ENCODE measurements at regions not wholly inside any gene's neighbourhood (a gene's known extent, or its start where the extent isn't known, plus 50 kb on each side); places are given as distances from the start of the nearest gene placed in this dataset.

DNA sequence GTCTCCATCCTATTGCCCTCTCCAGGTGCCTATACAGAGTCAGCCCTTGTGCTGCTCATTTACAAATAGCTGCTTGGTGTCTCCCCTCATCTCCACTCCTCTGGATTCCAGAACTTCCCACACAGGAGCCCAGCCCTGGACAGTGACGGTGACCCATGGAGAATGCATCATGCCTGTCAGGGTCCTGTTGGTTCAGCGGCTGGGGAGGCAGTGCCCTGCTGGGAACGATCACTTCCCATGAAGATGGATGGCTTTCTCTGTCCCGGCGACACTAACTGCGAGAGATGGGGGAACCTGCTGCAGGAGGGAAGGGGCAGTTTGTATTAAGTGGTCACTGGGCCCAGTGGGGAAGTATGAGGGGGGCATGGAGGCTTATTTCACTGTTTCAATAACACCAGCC is 395.0 kb upstream of the TBX3 start:
- no peak for DNase-seq (ENCODE audit: low read depth)

DNA sequence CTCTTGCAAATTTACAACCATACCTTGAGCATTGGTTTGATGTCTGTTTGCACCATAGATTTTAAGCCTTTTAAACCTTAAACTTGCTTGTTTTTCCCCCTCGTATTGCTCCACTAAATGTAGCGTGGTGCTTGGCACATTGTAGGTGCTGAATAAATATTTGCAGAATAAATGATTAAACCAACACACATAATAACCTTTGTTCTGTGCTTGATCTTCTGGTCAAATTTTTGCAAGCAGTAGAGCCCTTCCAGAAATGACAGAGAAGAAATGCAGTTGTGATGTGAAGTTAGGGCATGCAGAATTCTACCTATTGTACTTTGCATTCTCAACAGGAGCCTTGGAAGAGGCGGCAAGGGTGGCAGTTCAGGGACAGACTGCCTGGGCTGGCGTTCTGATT is 394.4 kb upstream of the TBX3 start:
- DNase-seq (ENCODE audit: low read depth), result no peak

DNA sequence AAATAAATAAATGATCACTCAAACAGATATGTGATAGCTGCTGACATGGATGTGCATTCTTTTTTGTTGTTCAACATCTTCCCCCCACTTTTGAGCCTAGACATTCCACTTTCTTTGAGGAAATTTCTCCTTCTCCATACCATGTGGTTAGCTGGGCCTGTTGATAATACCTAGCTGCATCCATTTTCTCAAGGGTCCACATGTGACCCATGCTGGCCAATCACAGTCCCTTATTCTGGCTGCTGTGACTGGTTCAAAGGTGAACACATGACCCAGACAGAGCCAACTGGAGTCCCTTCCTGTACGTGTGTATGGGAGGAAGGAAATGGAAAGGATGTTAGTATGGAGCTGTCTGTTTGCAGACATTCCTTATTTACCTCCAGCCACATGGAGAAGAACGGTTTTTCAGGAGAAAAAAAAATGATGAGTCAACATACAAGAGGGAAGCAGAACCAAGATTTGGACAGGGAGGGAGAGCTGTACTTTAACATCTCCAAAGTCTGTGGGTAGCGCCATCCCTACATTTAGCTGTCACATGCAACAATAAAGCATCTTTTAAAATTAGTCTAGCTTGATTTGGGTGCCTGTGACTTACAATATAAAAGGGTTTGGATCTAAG is 391.7 kb upstream of the TBX3 start:
- DNase-seq (ENCODE audit: low read depth), result no peak

DNA sequence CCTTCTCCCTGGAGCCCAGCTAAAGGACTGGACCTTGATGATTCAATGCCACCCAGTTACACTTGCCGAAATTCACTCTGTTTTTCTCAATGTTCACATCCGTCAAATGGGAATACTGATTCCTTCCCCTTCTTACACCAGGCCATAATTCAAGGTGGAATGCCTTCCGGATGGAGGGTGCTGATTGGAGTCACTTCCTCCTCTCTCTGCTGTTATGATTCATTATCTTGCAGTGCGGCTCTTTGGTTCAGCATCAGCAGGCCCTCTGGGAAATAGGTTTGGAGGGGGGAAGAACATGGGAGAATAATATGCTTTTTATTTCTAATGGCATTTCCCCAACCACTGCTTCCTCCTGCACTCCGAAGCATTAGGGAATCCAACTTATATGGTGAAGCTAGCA is 390.6 kb upstream of the TBX3 start:
- no peak for DNase-seq (ENCODE audit: low read depth)

DNA sequence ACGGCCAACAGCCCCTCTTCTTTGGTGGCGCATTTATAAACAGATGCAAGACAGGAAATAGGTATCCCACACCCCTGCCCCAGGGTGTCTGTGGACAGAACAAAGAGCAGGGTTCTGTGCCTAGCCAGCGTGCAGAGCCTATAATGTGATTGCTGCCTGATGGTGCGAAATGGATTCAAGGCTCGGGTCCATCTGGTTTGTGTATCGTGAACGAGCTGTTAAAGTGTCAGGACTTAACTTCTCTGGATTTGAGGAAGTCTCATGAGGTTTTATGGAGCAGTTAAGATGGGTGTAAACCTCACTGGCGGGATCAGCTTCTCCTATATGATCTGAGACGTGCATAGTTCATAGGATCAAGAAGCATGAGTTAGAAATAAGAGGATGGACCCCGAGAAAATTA is 388.7 kb upstream of the TBX3 start:
- no peak for DNase-seq (ENCODE audit: low read depth)

DNA sequence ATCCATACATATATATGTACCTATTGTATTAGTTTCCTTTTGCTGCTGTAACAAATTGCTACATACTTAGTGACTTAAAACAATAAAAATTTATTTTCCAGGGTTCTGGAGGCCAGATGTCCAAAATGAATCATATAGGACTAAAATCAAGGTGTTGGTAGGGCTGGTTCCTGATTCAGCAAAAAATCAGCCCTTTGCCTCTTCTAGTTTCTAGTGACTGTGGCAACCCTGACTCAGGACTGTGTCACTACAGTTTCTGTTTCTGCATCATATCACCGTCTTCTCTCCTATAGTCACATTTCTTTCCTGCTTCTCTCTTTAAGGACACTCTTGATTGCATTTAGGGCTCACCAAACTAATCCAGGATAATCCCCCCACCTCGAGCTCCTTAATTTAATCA is 386.3 kb upstream of the TBX3 start:
- no peak for DNase-seq (ENCODE audit: low read depth)

DNA sequence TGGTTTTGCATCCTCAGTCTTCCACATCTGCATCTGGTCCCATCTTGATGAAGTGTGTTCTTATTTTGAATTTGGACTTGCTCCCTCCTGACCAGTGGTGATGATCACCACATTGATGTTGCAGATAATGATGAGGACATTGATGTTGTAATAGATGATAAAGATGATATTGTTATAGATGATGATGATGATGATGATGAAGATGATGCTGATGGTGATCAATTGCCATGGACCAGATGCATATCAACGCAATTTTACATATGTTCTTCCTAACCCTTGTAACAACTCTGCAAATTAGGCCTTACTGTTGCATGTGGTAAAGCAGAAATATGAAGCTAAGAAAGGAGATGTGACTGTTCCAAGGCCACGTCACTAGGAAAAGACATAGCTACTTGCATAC is 380.3 kb upstream of the TBX3 start:
- no peak for DNase-seq (ENCODE audit: low read depth)

DNA sequence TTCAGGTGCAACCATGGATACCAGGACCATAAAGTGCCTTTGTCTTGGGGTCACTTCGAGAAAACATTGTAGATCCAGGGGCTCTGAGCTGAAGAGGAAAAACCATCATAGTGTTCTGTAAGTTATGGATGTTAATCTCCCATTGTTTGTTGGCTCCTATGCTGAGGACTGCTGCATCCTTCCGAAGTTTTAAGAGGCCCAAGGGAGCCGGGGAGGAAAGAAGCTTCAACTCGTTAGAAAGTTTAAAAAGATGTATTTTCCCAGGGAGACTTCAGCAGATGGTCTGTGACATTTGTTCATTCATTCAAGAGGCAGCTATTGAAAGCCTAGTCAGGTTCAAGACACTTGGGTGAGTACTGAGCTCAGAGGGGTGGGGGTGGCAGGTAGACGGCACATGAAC is 378.8 kb upstream of the TBX3 start:
- no peak for DNase-seq (ENCODE audit: low read depth)

DNA sequence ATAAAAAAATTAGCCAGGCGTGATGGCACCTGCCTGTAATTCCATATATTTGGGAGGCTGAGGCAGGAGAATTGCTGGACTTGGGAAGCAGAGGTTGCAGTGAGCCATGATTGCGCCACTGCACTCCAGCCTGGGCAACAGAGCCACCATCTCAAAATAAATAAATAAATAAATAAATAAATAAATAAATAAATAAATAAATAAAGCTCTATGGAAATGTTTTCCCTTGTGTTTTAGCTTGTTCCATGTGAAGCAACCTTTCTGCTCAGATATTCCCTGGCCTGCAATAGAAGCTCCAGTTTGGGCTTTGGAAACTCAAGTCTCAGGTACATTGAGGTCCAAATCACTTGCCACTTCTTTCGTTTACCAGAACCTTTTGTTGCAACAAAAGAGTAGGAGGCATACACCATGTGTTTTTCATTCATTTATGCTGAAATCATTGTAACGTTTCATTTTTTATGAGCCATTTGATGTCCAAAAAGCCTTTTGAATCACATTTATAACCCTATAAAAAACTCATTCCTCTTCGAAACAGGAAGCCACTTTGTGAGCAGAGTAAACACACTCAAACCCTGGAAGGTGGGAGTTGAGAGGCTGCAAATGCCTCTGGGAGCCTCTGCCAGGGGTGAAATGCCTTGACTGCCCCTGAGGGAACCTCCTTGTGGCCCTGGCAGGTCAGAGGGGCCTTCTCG is 376.6 kb upstream of the TBX3 start:
- no peak for DNase-seq (ENCODE audit: low read depth)

DNA sequence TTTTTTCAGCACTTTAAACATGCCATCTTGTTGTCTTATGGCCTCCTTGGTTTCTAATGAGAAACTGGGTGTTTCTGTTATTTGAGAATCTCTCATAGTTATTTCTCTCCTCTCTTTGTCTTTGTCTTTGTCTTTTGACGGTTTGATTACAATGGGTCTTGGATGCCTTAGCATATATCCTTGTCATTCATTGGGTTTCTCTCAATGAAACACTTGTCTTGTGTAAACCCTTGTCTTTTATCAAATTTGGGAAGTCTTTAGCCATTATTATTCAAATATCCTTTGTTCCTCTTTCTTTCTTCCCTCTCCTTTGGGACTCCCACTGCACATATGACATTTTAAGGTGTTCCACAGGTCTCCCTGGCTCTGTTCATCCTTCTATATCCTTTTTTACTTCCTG is 373.5 kb upstream of the TBX3 start:
- DNase-seq (ENCODE audit: low read depth), result no peak

DNA sequence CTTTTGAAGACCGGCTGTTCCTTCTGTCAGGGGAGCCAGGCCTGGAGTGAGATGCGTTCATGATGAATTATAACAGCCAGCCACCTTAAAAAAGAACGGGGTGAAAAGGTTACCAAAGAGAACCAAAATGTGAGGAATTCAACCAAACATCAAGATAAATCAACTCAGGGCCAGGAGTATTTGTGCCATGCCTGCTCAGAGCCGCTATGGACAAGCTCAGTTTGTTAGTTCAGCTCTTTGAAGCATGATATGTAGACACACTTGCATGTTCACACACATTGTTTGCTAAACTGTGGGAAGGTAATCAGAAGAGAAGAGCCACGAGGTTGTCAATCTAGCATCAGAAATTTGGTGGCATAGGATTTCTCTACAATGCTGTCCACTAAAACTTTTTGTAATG is 367.4 kb upstream of the TBX3 start:
- DNase-seq (ENCODE audit: low read depth), result no peak

DNA sequence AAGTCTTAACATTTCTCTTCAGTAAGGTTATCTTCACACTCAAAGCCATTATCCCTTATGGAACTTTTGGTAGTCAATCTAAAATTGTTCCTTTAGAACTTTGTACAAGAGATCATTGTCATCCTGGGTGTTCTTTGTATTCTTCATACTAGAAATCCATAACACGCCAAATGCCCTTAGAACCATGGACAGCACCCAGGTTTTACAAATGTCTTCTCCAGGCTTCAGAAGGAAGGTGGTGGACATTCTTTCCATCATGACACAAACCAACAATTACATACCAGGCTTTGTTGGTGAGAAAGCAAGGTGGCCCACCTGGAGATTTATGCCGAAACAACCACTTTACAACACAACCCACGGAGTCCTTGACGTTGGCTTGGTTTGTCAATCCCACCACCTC is 365.6 kb upstream of the TBX3 start:
- no peak for DNase-seq (ENCODE audit: low read depth)

DNA sequence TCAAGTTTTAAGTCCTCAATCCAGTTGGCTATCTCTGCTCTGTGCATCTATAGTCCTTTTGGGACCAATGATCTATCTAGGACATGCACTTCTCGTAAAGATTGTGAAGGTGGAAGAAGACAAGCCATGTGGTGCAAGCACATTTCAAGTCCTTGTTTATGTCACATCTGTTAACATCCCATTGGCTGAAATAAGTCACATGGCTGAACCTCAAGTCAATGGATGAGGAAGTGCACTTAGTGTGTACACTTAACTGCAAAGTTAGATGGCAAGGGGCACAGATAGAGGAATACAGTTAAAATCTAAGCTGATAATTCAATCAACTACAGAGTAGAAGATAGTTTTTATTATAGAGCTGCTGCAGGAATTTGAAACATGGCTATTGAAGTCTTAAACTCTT is 362.8 kb upstream of the TBX3 start:
- DNase-seq (ENCODE audit: low read depth), result no peak

DNA sequence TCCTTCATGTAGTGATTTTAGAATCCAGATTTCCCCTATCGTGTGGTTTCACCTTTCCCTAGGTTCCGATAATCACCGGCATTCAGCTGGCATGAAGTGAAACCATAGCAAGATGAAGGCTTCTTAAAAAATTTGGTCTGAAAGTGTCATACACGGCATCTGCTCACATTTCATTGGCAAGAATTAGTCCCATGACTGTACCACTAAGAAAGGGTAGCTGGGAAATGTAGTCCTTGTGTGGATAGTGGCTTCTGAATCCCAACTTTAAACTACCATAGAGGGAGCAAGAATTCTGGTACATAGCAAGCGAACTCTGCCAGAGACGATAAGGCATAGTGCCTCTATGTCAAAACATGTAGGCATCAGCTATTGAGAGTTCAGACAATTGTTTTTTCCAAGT is 360.1 kb upstream of the TBX3 start:
- no peak for DNase-seq (ENCODE audit: low read depth)

DNA sequence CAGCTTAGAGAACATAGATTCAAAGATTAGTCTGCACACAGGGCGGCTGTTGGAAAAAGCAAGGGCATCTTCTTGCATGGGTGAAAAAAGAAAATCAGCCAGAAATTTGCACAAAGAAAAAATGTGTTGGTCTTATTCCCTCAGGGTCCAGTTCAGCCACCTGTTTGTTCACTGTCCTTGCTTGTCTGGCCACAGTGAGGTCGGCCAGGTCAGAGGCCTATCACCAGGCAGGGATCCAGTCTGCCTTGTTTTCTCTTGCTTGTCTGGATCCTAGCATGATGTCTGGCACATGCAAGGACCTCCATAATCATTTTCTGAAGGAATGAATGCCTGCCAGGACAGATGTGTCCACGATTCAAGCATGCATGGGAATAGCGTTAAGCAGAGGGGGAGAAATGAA is 359.1 kb upstream of the TBX3 start:
- DNase-seq (ENCODE audit: low read depth), result no peak

DNA sequence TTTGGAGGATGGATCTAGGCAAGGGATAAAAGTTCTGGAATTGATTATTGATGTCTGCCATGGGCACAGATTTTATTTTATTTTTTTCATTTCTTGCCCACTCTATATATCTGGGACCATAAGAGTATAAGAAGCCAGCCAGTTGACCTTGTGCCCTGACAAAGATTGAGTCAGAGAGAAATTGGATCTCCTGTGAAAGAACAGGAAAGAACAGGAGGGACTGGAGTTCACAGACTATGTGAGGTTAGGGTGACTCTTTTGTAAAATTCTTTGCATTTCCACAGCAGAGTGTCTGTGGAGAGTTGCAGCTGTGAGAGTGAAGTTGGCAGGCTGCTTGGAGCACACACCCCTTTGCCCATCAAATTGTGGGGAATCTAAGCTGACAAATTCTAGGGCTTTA is 358.4 kb upstream of the TBX3 start:
- DNase-seq (ENCODE audit: low read depth), result no peak

DNA sequence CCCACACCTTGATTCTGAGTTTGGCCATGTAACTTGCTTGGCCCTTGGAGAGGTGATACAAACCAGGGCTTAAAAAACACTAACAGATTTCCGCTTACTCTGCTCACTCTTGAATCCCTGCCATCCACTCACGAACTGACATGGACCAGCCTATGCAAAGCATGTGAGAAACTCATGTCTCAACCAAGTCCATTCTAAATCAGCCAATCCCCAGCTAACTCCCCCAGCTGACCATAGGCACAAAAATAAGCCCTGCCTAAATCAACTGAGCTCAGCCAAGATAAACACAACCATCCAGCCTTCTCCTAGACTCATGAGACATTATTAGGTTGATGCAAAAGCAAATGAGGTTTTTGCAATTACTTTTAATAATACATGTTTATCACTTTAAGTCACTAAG is 353.9 kb upstream of the TBX3 start:
- DNase-seq (ENCODE audit: low read depth), result no peak

DNA sequence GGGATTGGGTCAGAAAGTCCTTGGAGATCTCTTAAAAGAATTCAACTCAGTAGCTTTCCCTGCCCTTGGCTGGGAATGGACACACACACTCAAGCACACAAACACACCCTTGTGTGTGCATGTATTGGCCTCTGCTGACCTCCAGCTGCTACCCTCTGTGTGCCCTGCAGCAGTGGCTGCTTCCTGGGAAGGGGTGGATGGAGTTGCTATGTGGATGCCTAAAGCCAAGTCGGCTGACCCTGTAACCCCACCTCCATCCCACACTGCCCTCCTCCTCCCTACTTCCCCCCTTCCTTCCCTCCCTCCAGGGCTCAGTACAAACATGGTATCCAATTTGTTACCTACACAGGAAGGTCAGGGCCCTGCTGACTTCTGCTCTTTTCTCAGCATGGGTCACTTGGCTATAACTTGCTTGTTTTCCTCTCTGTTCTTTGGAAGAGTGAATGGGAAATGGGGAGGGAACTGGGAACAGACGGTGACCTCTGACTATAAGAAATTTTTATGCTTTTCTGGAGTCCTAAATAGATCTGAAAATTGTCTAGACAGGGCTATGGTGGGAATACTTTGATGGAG is 351.6 kb upstream of the TBX3 start:
- DNase-seq (ENCODE audit: low read depth), result no peak

DNA sequence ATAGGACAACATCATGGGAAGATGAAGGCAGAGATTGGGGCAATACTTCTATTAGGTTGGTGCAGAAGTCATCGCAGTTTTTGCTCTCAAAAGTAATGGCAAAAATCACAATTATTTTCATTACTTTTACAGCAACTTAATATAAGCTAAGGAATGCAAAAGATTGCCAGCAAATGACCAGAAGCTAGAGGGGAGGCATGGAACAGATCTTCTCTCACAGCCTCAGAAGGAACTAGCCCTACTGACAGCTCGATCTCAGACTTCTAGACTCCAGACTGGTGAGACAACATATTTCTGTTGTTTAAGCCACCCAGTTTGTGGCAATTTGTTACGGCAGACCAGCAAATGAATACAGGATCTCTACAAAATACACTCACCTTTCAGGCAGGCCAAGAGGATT is 348.5 kb upstream of the TBX3 start:
- no peak for DNase-seq (ENCODE audit: low read depth)

DNA sequence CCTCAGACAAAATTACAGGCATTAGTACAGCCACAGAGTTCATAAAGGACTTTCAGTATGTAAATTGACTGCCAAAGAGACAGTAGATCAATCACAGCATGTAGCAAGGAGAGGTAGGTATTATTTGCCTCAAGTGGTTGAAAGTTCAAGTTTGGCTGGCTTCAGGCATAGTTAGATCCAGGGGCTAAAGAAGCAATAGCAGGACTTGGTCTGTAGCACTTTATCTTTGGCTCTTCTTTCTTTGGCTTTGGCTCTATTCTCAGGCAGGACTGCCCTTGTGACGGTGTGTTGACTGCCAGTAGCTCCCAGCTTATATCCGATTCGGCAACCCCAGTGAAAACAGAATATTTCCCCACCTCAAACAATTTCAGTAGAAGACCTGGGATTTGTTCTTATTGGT is 346.0 kb upstream of the TBX3 start:
- no peak for DNase-seq (ENCODE audit: low read depth)

DNA sequence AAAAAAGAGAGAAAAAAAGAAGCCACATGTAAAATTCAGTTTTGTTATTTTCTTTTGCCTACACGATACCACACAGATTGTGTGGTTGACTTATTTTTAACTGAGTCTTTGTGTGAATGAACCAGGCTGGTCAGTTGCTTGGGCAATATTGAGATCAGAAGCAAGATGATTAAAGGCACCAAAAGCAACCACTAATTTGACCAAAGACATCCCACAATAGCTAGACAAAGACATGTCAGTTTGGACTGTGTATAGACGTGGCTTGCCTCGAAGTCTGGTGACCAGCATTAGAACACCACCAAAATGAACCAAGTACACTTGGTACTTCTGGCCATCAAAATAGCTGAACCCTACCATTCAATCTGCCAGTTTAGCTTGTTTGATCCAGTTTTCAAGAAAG is 340.6 kb upstream of the TBX3 start:
- no peak for DNase-seq (ENCODE audit: low read depth)

DNA sequence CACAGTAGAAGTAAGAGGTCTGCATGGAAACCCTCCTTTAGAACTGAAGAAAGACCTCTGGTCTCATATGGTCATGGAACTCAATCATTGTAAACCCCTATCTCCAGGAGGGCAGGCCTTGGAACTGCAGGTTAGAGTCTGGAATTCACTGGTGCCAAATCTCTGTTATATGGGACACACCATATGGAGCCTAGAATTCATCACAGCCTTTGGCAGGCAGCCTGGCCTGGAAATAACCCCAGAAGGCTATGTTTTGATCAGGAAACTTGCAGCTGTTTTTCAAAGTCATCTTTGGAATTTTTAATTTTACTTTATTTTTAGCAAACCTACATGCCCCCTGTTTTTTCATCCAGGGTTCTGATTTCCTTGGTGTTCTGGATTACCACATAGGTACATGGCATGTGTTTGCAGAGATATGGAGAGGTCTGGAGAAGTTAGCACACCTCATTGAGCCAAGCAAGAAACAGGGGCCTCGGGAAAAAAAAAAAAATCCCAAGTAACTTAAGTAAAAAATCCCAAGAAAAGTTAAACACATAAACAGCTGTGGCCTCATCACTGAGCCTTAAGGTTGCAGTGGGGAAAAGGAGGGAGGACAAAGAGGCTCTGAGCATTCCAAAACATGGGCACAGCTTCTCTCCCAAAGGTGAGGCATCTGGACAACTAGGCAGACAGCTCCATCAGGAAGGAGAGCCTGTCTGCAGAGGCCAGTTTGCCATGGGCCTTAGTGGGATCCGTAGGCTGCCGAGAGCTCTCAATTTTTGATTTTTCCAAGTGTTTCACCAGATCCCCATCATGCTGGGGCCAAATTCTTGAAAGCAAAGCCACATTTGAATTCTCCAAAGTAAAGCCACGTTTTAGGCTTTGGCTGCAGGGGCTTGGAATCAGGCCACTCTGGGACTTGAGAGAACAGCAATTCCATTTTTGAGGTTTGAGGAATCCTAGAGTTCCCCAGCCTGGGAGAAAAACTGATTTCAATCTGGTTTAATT is 339.6 kb upstream of the TBX3 start:
- DNase-seq (ENCODE audit: low read depth), result no peak

DNA sequence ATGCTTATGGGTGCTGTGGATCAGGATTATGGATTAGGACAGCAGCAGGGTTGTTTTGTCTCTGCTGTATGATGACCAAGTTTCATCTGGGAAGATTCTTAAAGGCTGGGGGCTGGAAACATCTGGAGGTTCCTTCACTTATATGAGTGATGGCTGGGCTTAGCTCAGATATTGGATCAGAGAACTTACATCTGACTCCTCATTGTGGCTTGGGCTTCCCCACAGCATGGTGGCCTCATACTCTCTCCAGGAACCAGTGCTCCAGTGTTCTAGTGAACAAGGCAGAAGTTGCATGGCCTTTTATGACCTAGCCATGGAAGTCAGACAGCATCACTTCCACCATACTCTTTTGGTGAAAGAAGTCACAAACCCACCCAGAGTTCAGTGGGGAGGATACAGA is 336.1 kb upstream of the TBX3 start:
- no peak for DNase-seq (ENCODE audit: low read depth)

Measured in non-pigmented ciliary epithelial cell (primary cell).